CD4-positive, alpha-beta T cell (primary cell): ENCODE measurements at regions not wholly inside any gene's neighbourhood (a gene's known extent, or its start where the extent isn't known, plus 50 kb on each side); places are given as distances from the start of the nearest gene placed in this dataset.

Experiments used
- ATAC-seq: fragments of 200-7000 bp; cut with Tn5 transposase; one replicate; pipeline ENCODE4 v1.10.0; 2022; ENCODE audit warnings: mild to moderate bottlenecking; ENCODE audit not compliant: poor library complexity
- CTCF ChIA-PET: fragments of 350-600 bp; sonication (Branson Sonifier 250); formaldehyde crosslinking; loops from one replicate; lab custom pipeline; 2021; ENCODE audit warnings: antibody characterized with exemption, inconsistent platforms; lab: Charles Lee
- POLR2A ChIA-PET: fragments of 350-600 bp; sonication (Branson Sonifier 250); formaldehyde crosslinking; loops from one replicate; lab custom pipeline; 2021; ENCODE audit warnings: antibody characterized with exemption, inconsistent platforms; lab: Charles Lee
- DNase-seq, 14 experiments: peaks; one replicate each; pipeline ENCODE4 v3.0.0-alpha.2; 2013 to 2020; ENCODE audit warnings: mixed read lengths in 2 of 14
- H3K27ac ChIP-seq, 2 donors: one replicate each; pipeline versions ENCODE4 v1.5.1 to v1.7.0; 2013; ENCODE audit warnings: low read length in 2 of 2, low read depth in 1 of 2, mild to moderate bottlenecking in 1 of 2
- H3K27me3 ChIP-seq, 2 experiments: 1 replicate in 1 of 2; 2 replicates in 1 of 2; pipeline versions ENCODE4 v1.6.1 to v1.7.0; 2013; ENCODE audit warnings: low read length in 2 of 2, control low read depth in 1 of 2, mild to moderate bottlenecking in 1 of 2, moderate library complexity in 1 of 2; ENCODE audit not compliant: insufficient read depth in 2 of 2, control insufficient read depth in 1 of 2
- H3K36me3 ChIP-seq: one replicate; pipeline ENCODE4 v1.6.1; 2013; ENCODE audit warnings: low read length, control low read depth; ENCODE audit not compliant: insufficient read depth
- H3K4me1 ChIP-seq: one replicate; pipeline ENCODE4 v1.6.1; 2013; ENCODE audit warnings: low read length, control low read depth; ENCODE audit not compliant: insufficient read depth
- H3K4me3 ChIP-seq: one replicate; pipeline ENCODE4 v1.5.1; 2013; ENCODE audit warnings: mild to moderate bottlenecking, low read length, moderate library complexity
- H3K9me3 ChIP-seq, 2 experiments: 1 replicate in 1 of 2; 2 replicates in 1 of 2; pipeline versions ENCODE4 v1.6.1 to v1.7.0; 2013; ENCODE audit warnings: low read length in 2 of 2, mild to moderate bottlenecking in 2 of 2, control low read depth in 1 of 2, moderate library complexity in 1 of 2; ENCODE audit not compliant: control insufficient read depth in 1 of 2, insufficient read depth in 1 of 2
- H3K27ac Mint-ChIP-seq: one replicate; pipeline ENCODE4 v1.8.0; 2020; ENCODE audit warnings: mixed read lengths
- H3K27me3 Mint-ChIP-seq: one replicate; pipeline ENCODE4 v1.8.0; 2021; ENCODE audit warnings: mixed read lengths
- H3K36me3 Mint-ChIP-seq: one replicate; pipeline ENCODE4 v1.8.0; 2021; ENCODE audit warnings: low read depth, mixed read lengths
- H3K4me1 Mint-ChIP-seq: one replicate; pipeline ENCODE4 v1.8.0; 2021; ENCODE audit warnings: low read depth, mixed read lengths
- H3K4me3 Mint-ChIP-seq: one replicate; pipeline ENCODE4 v1.8.0; 2020; ENCODE audit warnings: mild to moderate bottlenecking, mixed read lengths
- H3K9me3 Mint-ChIP-seq: one replicate; pipeline ENCODE4 v1.8.0; 2020; ENCODE audit warnings: mixed read lengths
- CTCF ChIP-seq: fragments of 200-600 bp; IDR thresholded peaks from one replicate; pipeline ENCODE4 v1.8.0; 2022; ENCODE audit warnings: antibody characterized with exemption, mild to moderate bottlenecking
- intact Hi-C, 2 experiments: fragments of 100-400 bp; cut with DNase I in 1 of 2; cut with micrococcal nuclease in 1 of 2; formaldehyde crosslinking; loops; one replicate each; pipeline versions ENCODE4 v1.15.1 to v1.9.0; 2023 to 2025; cut with DNase I, micrococcal nuclease

DNA sequence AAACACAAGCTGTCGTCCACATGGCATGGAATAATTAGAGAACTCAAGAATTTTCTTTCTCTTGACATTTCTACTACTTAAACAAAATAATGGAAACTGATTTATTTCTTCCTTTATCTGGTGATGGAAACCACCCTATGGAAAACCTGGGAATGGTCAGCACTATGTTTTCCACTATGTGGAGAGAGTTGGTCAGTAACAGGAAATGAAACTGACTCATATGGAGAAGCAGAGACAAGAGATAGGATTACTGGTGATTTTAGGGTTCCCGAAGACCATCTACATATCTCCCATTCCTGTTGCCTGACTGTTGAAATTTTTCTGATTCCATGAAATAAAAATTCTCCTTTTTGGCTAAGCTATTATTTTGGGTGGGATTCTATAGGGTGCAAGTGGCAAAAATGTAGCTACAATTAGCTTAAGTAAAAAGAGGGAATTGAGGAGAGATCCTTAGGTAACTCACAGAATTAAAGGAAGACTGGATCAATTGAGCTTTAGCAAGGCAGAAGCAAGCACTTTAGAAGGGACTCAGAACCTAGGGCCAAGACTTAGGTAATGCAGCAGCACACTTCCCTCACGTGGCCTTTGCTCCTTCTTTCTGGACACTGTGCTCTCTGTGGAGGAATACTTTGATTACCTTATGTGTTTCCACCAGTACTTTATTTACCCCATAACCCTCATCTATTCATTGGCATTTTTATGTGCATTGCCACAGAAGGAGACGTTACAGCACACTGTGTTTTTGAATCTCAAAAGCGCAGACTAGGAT lies 89.6 kb downstream of the LEPR start:
- intact Hi-C loops: no loop called here
- Histone ChIP-seq H3K36me3 (no peaks in the 10 kb centered on the region), H3K4me3 (no peak overlapping the region), H3K27me3 (no peaks in the 10 kb centered on the region), H3K9me3 (no peaks in the 10 kb centered on the region), H3K4me1 (no peaks in the 10 kb centered on the region), H3K27ac (no peak overlapping the region)
- ChIA-PET CTCF (no interaction called here), POLR2A (no interaction called here)
- Mint-ChIP-seq H3K4me1 (no peaks in the 10 kb centered on the region), H3K36me3 (no peaks in the 10 kb centered on the region), H3K27ac (no peak overlapping the region), H3K9me3 (no peaks in the 10 kb centered on the region), H3K27me3 (no peaks in the 10 kb centered on the region), H3K4me3 (no peak overlapping the region)
- ATAC-seq: no peak
- no peak for TF ChIP-seq CTCF
- no peak for DNase-seq

DNA sequence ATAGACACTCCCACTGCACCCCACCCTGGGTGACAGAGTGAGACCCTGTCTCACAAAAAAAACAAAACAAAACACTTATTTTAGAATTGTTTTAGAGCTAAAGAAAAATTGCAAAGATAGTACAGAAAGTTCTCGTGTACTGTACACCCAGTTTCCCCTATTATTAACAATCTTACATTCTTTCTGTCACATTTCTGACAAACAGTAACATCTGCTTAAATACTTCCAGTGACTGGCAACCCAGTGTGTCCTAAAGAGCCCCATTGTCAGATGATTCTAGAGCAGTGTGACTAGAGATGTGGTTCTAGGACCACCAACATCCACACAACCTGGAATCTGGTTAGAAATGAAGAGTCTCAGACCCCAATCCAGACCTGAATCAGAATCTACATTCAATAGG lies 90.5 kb downstream of the LEPR start:
- DNase-seq (no peak), ATAC-seq (no peak)
- Histone ChIP-seq H3K27ac (no peak overlapping the region), H3K36me3 (no peaks in the 10 kb centered on the region), H3K4me1 (no peaks in the 10 kb centered on the region), H3K27me3 (no peaks in the 10 kb centered on the region), H3K4me3 (no peak overlapping the region), H3K9me3 (no peaks in the 10 kb centered on the region)
- no peak for TF ChIP-seq CTCF
- POLR2A ChIA-PET: no interaction called here
- Mint-ChIP-seq H3K9me3 (no peaks in the 10 kb centered on the region), H3K4me3 (no peak overlapping the region), H3K36me3 (no peaks in the 10 kb centered on the region), H3K27ac (no peak overlapping the region), H3K4me1 (no peaks in the 10 kb centered on the region), H3K27me3 (no peaks in the 10 kb centered on the region)
- intact Hi-C loops: no loop called here
- CTCF ChIA-PET: no interaction called here

- no peak overlapping the region for H3K27ac Mint-ChIP-seq
- ChIA-PET POLR2A (no interaction called here), CTCF (no interaction called here)
- no peaks in the 10 kb centered on the region for H3K9me3 Mint-ChIP-seq
- Histone ChIP-seq H3K4me3 (no peak overlapping the region), H3K27ac (no peak overlapping the region), H3K27me3 (no peaks in the 10 kb centered on the region), H3K9me3 (no peaks in the 10 kb centered on the region), H3K4me1 (no peaks in the 10 kb centered on the region), H3K36me3 (no peaks in the 10 kb centered on the region)
- no peak for ATAC-seq
- H3K4me1 Mint-ChIP-seq: no peaks in the 10 kb centered on the region
- no peak for DNase-seq
- TF ChIP-seq CTCF: no peak
- H3K36me3 Mint-ChIP-seq: no peaks in the 10 kb centered on the region
- no peak overlapping the region for H3K4me3 Mint-ChIP-seq
- intact Hi-C loops: no loop called here
- H3K27me3 Mint-ChIP-seq: no peaks in the 10 kb centered on the region
These were observed 91.9 kb downstream of the LEPR start for GRCh38 chr1:65512383-65512782.
